Osteocyte (in vitro differentiated cells): ENCODE measurements at regions not wholly inside any gene's neighbourhood (a gene's known extent, or its start where the extent isn't known, plus 50 kb on each side); places are given as distances from the start of the nearest gene placed in this dataset.
"Not testable (repeated sequence)": the region's sequence is repeated elsewhere in the genome, so short reads cannot be mapped to it uniquely, and the experiment has no call there.

Source experiments
- DNase-seq: peaks from one replicate; pipeline ENCODE4 v3.0.0; 2021; ENCODE audit warnings: mixed read lengths; ENCODE audit not compliant: unreplicated experiment; ENCODE audit errors: extremely low spot score
- H3K27ac Mint-ChIP-seq: one replicate; pipeline ENCODE4 v1.8.0; 2021; ENCODE audit warnings: mild to moderate bottlenecking, mixed read lengths; ENCODE audit not compliant: unreplicated experiment
- H3K27me3 Mint-ChIP-seq: one replicate; pipeline ENCODE4 v1.8.0; 2021; ENCODE audit warnings: mixed read lengths; ENCODE audit not compliant: unreplicated experiment
- H3K36me3 Mint-ChIP-seq: one replicate; pipeline ENCODE4 v1.8.0; 2021; ENCODE audit warnings: mixed read lengths; ENCODE audit not compliant: unreplicated experiment
- H3K4me1 Mint-ChIP-seq: one replicate; pipeline ENCODE4 v1.8.0; 2021; ENCODE audit warnings: mixed read lengths; ENCODE audit not compliant: unreplicated experiment
- H3K4me3 Mint-ChIP-seq: one replicate; pipeline ENCODE4 v1.8.0; 2021; ENCODE audit warnings: mild to moderate bottlenecking, moderate library complexity, mixed read lengths; ENCODE audit not compliant: unreplicated experiment
- H3K9me3 Mint-ChIP-seq: one replicate; pipeline ENCODE4 v1.8.0; 2021; ENCODE audit warnings: mixed read lengths; ENCODE audit not compliant: unreplicated experiment
- TF ChIP-seq, protein P1 (sequence below): fragments of 200-600 bp; sonication (generic); IDR thresholded peaks from 2 replicates; pipeline ENCODE4 v1.5.0; 2021; ENCODE audit warnings: antibody characterized with exemption, mild to moderate bottlenecking, moderate library complexity

DNA sequence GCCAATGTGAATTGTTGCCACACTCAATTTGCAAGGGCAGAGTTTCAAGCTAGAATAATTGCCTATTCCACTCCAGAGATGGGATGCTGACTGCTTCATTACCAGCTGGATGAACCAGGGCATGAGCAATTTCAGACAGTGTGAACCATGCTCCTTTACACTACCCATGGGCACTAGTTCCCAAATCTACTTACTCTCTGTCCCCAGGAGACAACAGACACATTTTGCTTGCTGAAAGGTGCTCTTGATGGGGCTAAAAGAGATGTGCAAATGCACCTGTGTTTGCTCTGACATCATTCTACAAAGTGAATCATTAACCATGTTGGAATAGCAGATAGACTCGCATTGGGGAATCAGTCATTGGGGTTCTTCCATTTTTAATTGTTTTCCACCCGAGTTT lies 522.3 kb upstream of the NUDT12 start:
- Mint-ChIP-seq H3K4me1 (peaks cover 3% of the 10 kb centered on the region), H3K27me3 (no peaks in the 10 kb centered on the region), H3K27ac (no peak overlapping the region), H3K9me3 (peaks cover 4% of the 10 kb centered on the region), H3K4me3 (no peak overlapping the region), H3K36me3 (no peaks in the 10 kb centered on the region)
- no peak for DNase-seq
- TF ChIP-seq, protein P1, sequence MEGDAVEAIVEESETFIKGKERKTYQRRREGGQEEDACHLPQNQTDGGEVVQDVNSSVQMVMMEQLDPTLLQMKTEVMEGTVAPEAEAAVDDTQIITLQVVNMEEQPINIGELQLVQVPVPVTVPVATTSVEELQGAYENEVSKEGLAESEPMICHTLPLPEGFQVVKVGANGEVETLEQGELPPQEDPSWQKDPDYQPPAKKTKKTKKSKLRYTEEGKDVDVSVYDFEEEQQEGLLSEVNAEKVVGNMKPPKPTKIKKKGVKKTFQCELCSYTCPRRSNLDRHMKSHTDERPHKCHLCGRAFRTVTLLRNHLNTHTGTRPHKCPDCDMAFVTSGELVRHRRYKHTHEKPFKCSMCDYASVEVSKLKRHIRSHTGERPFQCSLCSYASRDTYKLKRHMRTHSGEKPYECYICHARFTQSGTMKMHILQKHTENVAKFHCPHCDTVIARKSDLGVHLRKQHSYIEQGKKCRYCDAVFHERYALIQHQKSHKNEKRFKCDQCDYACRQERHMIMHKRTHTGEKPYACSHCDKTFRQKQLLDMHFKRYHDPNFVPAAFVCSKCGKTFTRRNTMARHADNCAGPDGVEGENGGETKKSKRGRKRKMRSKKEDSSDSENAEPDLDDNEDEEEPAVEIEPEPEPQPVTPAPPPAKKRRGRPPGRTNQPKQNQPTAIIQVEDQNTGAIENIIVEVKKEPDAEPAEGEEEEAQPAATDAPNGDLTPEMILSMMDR, result no peak

DNA sequence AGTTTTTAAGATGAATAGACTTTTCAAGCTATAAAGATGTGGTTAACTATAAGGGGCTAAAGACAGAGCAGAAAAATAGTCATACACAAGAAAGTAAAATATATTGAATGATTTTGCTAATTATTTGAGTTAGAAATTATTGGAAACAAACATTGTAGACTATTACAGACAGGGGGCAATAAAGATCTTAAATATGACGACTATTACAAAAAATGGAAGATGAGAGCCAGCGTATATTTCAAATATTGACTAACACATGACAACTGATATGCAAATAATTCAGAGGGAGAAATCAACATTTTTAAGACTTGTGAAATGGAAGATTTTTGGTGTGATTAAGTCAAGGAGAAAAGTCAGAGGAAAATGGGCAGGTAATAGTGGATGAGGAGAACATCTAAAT lies 520.2 kb upstream of the NUDT12 start:
- H3K36me3 Mint-ChIP-seq, result no peaks in the 10 kb centered on the region
- TF ChIP-seq, protein P1, result no peak

DNA sequence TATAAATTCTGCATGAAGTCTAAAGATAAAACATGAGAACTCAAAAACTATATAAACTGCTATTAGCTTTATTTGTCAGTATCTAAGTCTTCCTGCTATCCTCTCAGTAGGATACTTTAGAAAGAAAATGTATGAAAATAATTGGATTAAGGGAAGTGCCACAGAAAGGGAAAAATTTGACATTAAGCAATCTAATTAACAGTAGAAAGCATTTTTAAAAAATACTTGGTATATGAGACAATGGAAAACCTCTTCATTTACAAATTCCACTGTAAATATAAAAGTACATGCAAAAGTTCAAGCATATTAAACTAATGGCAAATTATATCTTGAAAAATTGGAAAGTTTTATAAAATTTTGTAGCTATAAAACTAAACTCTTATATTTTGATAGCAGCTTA lies 518.6 kb upstream of the NUDT12 start:
- Mint-ChIP-seq H3K9me3 (no peaks in the 10 kb centered on the region), H3K27me3 (no peaks in the 10 kb centered on the region)

More for the DNA sequence above, 520.2 kb upstream of the NUDT12 start:
- H3K27me3 Mint-ChIP-seq, result no peaks in the 10 kb centered on the region
- H3K4me1 Mint-ChIP-seq, result no peaks in the 10 kb centered on the region
- no peak for DNase-seq
- H3K9me3 Mint-ChIP-seq, result no peaks in the 10 kb centered on the region
- H3K27ac Mint-ChIP-seq, result no peak overlapping the region
- no peak overlapping the region for H3K4me3 Mint-ChIP-seq

DNA sequence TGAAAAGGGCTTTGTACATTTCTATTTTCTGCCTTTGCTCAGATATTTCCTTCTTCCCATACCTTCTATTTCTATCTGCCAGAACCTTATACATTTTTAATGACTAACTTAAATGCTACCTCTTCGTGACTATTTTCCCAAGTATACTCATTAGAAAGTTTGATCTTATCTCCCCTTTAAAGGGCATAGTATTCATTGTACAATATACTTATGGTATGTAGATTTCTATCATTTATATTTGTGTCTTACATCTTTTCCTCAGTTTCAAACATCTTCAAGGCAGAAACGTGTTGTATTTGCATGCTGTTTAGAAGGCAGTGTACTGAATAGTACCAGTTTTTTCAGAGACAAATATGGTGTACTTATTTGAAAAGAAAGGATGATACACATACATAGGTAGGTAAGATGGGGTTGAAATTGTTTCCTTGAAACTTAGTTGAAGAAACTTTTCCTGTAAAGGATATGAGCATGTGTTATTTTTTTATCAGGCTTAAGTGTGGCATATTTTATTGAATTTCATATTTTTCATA lies 518.1 kb upstream of the NUDT12 start:
- no peak overlapping the region for H3K4me3 Mint-ChIP-seq

More for the DNA sequence above, 518.6 kb upstream of the NUDT12 start:
- Mint-ChIP-seq H3K27ac (no peak overlapping the region), H3K4me3 (no peak overlapping the region), H3K4me1 (no peaks in the 10 kb centered on the region), H3K36me3 (no peaks in the 10 kb centered on the region)
- TF ChIP-seq, protein P1, result no peak
- DNase-seq, result no peak

DNA sequence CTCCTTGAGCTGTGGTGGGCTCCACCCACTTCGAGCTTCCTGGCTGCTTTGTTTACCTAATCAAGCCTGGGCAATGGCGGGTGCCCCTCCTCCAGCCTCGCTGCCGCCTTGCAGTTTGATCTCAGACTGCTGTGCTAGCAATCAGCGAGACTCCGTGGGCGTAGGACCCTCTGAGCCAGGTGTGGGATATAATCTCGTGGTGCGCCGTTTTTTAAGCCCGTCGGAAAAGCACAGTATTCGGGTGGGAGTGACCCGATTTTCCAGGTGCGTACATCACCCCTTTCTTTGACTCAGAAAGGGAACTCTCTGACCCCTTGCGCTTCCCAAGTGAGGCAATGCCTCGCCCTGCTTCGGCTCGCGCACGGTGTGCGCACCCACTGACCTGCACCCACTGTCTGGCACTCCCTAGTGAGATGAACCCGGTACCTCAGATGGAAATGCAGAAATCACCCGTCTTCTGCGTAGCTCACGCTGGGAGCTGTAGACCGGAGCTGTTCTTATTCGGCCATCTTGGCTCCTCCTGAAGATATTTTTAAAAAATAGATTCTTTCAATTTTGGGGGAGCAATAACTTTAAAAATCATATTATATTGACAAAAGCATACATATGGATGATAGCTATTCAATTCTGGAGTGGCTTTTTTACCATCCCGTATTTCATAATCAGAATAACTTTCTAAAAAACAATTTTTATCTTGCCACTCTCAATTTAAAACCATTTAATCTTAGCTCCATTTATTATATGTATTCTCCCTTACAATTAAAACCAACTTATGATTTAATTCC lies 517.5 kb upstream of the NUDT12 start:
- not testable (repeated sequence) for H3K36me3 Mint-ChIP-seq, DNase-seq, H3K4me1 Mint-ChIP-seq, H3K4me3 Mint-ChIP-seq, H3K27me3 Mint-ChIP-seq, H3K9me3 Mint-ChIP-seq, H3K27ac Mint-ChIP-seq

More for the DNA sequence above, 518.1 kb upstream of the NUDT12 start:
- Mint-ChIP-seq H3K27me3 (no peaks in the 10 kb centered on the region), H3K36me3 (no peaks in the 10 kb centered on the region), H3K9me3 (no peaks in the 10 kb centered on the region), H3K4me1 (no peaks in the 10 kb centered on the region), H3K27ac (no peak overlapping the region)
- no peak for DNase-seq
- TF ChIP-seq, protein P1, result no peak
